ENCODE measurements at regions not wholly inside any gene's neighbourhood (a gene's known extent, or its start where the extent isn't known, plus 50 kb on each side); places are given as distances from the start of the nearest gene placed in this dataset. TPM values are rescaled to one million over a fixed set of nuclear protein-coding genes. Genes with fewer than 3 reads are reported as not detected.

GRCh38 chr11:103826856-103827255, 209.6 kb upstream of the DDI1 start:
- ATAC-seq = no peak
- DNase-seq = no peak
- intact Hi-C loops (cut with micrococcal nuclease) = no loop called here

- intact Hi-C loops (cut with micrococcal nuclease) = no loop called here
Observed at GRCh38 chr11:103829596-103829995, 206.8 kb upstream of the DDI1 start.

GRCh38 chr11:103830205-103830604, 206.2 kb upstream of the DDI1 start:
- intact Hi-C loops (cut with micrococcal nuclease) = no loop called here
- DNase-seq = no peak

More at GRCh38 chr11:103829596-103829995, 206.8 kb upstream of the DDI1 start:
- DNase-seq (no peak), ATAC-seq (no peak)

GRCh38 chr11:103832762-103833161, 203.7 kb upstream of the DDI1 start:
- ATAC-seq (no peak), DNase-seq (no peak)
- intact Hi-C loops (cut with micrococcal nuclease) = no loop called here

More at GRCh38 chr11:103830205-103830604, 206.2 kb upstream of the DDI1 start:
- ATAC-seq = no peak

- intact Hi-C loops (cut with micrococcal nuclease) = no loop called here
- DNase-seq (peak; percentile 34), ATAC-seq (no peak)
Observed at GRCh38 chr11:103842191-103842590, 194.2 kb upstream of the DDI1 start.

GRCh38 chr11:103842795-103843194, 193.6 kb upstream of the DDI1 start:
- DNase-seq = no peak
- peak; percentile 57 for ATAC-seq
- intact Hi-C loops (cut with micrococcal nuclease) = no loop called here

- intact Hi-C loops (cut with micrococcal nuclease) = no loop called here
- DNase-seq = no peak
- ATAC-seq = no peak
Observed at GRCh38 chr11:103844327-103845215, 191.9 kb upstream of the DDI1 start.

- intact Hi-C loops (cut with micrococcal nuclease) = no loop called here
- DNase-seq (no peak), ATAC-seq (no peak)
Observed at GRCh38 chr11:103845331-103845730, 191.1 kb upstream of the DDI1 start.

GRCh38 chr11:103848686-103849085, 187.8 kb upstream of the DDI1 start:
- ATAC-seq (no peak), DNase-seq (no peak)
- intact Hi-C loops (cut with micrococcal nuclease) = no loop called here

GRCh38 chr11:103849366-103849765, 187.1 kb upstream of the DDI1 start:
- DNase-seq = no peak
- ATAC-seq = peak; percentile 68
- intact Hi-C loops (cut with micrococcal nuclease) = no loop called here

- no peak for DNase-seq
- intact Hi-C loops (cut with micrococcal nuclease) = no loop called here
- ATAC-seq = no peak
Observed at GRCh38 chr11:103850419-103851165, 185.8 kb upstream of the DDI1 start.

- DNase-seq = no peak
- intact Hi-C loops (cut with micrococcal nuclease) = no loop called here
Observed at GRCh38 chr11:103851166-103851651, 185.2 kb upstream of the DDI1 start.

More at GRCh38 chr11:103851166-103851651, 185.2 kb upstream of the DDI1 start:
- ATAC-seq = peak; percentile 83

Small RNA genes lying in the stretch of these regions (microRNA-seq; reads per million reads assigned to microRNA genes)
- not detected for gene MIR4693 (ENCODE audit: borderline number of aligned reads)
